Panc1 (cell line): ENCODE measurements at regions not wholly inside any gene's neighbourhood (a gene's known extent, or its start where the extent isn't known, plus 50 kb on each side); places are given as distances from the start of the nearest gene placed in this dataset.

Experiments used
- ATAC-seq: fragments of 200-7000 bp; cut with Tn5 transposase; 2 replicates; pipeline ENCODE4 v1.9.1; 2020; ENCODE audit warnings: mild to moderate bottlenecking, moderate library complexity
- BruUV-seq: library from RNA; stranded (reverse); fragments of 400-500 nt; replicated peaks from 2 replicates; lab custom pipeline; 2021; lab: Mats Ljungman, UMichigan
- CTCF ChIA-PET: fragments of 300-600 bp; sonication (Branson Sonifier 250); formaldehyde crosslinking; loops from one replicate; lab custom pipeline; 2022; ENCODE audit warnings: antibody characterized with exemption; lab: Charles Lee
- POLR2A ChIA-PET: fragments of 300-600 bp; sonication (Branson Sonifier 250); formaldehyde crosslinking; loops from one replicate; lab custom pipeline; 2022; ENCODE audit warnings: antibody characterized with exemption; lab: Charles Lee
- DNase-seq: peaks from one replicate; pipeline ENCODE4 v3.0.0-alpha.2; 2010; ENCODE audit warnings: low read depth, low spot score
- H3K27ac ChIP-seq: 2 replicates; pipeline ENCODE4 v1.5.1; 2011; ENCODE audit warnings: mild to moderate bottlenecking, low read length, inconsistent platforms
- H3K27me3 ChIP-seq: fragments of 200-500 bp; sonication (Bioruptor generic); 2 replicates; pipeline ENCODE4 v1.6.0; 2014; ENCODE audit warnings: low read length, inconsistent platforms; ENCODE audit not compliant: control insufficient read depth, insufficient read depth
- H3K36me3 ChIP-seq: fragments of 200-500 bp; sonication (Bioruptor generic); 2 replicates; pipeline ENCODE4 v1.5.1; 2014; ENCODE audit warnings: inconsistent platforms, mild to moderate bottlenecking, low read length, moderate library complexity; ENCODE audit not compliant: control insufficient read depth, insufficient read depth
- H3K4me1 ChIP-seq: 2 replicates; pipeline ENCODE4 v1.5.1; 2011; ENCODE audit warnings: inconsistent platforms, mild to moderate bottlenecking, low read length, moderate library complexity; ENCODE audit not compliant: control insufficient read depth, insufficient read depth
- H3K4me3 ChIP-seq, 2 experiments: 2 replicates each; pipeline ENCODE4 v1.5.1; 2011 to 2012; ENCODE audit warnings: low read depth in 2 of 2, low read length in 2 of 2, mild to moderate bottlenecking in 2 of 2, inconsistent platforms in 1 of 2, moderate library complexity in 1 of 2
- H3K9me3 ChIP-seq: fragments of 200-500 bp; sonication (Bioruptor generic); 2 replicates; pipeline ENCODE4 v1.5.1; 2014; ENCODE audit warnings: low read depth, mild to moderate bottlenecking, inconsistent platforms, low read length, moderate library complexity; ENCODE audit not compliant: control insufficient read depth, insufficient read depth
- CTCF ChIP-seq: fragments of 450-650 bp; IDR thresholded peaks from 2 replicates; pipeline ENCODE4 v1.5.1; 2017; ENCODE audit warnings: mild to moderate bottlenecking
- POLR2AphosphoS5 ChIP-seq: IDR thresholded peaks from 2 replicates; pipeline ENCODE4 v1.6.1; 2012; ENCODE audit warnings: mild to moderate bottlenecking, low read depth, low read length, moderate library complexity
- REST ChIP-seq, 2 experiments: IDR thresholded peaks; 2 replicates each; pipeline ENCODE4 v1.6.1; 2011 to 2012; ENCODE audit warnings: low read depth in 2 of 2, control low read depth in 1 of 2, low read length in 1 of 2, mild to moderate bottlenecking in 1 of 2, moderate library complexity in 1 of 2; ENCODE audit not compliant: insufficient read depth in 1 of 2
- SIN3A ChIP-seq: IDR thresholded peaks from 2 replicates; pipeline ENCODE4 v1.6.1; 2012; ENCODE audit warnings: low read depth, mild to moderate bottlenecking, low read length, moderate library complexity, borderline replicate concordance; ENCODE audit not compliant: insufficient read depth
- TCF7L2 ChIP-seq: IDR thresholded peaks from 2 replicates; pipeline ENCODE4 v1.6.1; 2011; ENCODE audit warnings: mild to moderate bottlenecking, low read depth, low read length, inconsistent platforms
- in situ Hi-C: cut with HindIII; loops from 2 replicates; pipeline ENCODE4 v1.10.0; 2016; ENCODE audit warnings: low sequenced_read_pairs, low pct_unique_long_range_greater_than_20kb
- intact Hi-C: fragments of 100-400 bp; cut with micrococcal nuclease; formaldehyde crosslinking; loops from one replicate; pipeline ENCODE4 v1.10.0; 2022; ENCODE audit not compliant: unreplicated experiment

GRCh38 chr1:14296795-14297194 lies 301.7 kb upstream of the KAZN start:
- H3K27me3 ChIP-seq = no peaks in the 10 kb centered on the region; the same call in 1 of the 2 replicates
- no peaks in the 10 kb centered on the region for H3K9me3 ChIP-seq
- H3K4me3 ChIP-seq = no peak overlapping the region
- ChIA-PET POLR2A (no interaction called here), CTCF (no interaction called here)
- H3K27ac ChIP-seq = no peak overlapping the region
- intact Hi-C loops = no loop called here
- DNase-seq = no peak
- H3K4me1 ChIP-seq = no peaks in the 10 kb centered on the region
- H3K36me3 ChIP-seq = no peaks in the 10 kb centered on the region
- in situ Hi-C loops = no loop called here
- no TSS peak for BruUV-seq
- TF ChIP-seq CTCF = no peak
- no peak for TF ChIP-seq REST (IDR thresholded peaks at IDR 0.05; ENCODE audit: insufficient read depth in 1 of 2, low read depth in 2 of 2, low read length in 1 of 2)
- no peak for TF ChIP-seq POLR2AphosphoS5
- no peak for TF ChIP-seq SIN3A
- no peak for TF ChIP-seq TCF7L2
- ATAC-seq = no peak

GRCh38 chr1:14297356-14297755 lies 301.1 kb upstream of the KAZN start:
- Histone ChIP-seq H3K27me3 (peaks cover 1% of the 10 kb centered on the region; the same call in 1 of the 2 replicates), H3K4me1 (no peaks in the 10 kb centered on the region), H3K4me3 (no peak overlapping the region), H3K36me3 (no peaks in the 10 kb centered on the region), H3K9me3 (no peaks in the 10 kb centered on the region), H3K27ac (no peak overlapping the region)
- TF ChIP-seq REST (IDR thresholded peaks at IDR 0.05; ENCODE audit: insufficient read depth in 1 of 2, low read depth in 2 of 2, low read length in 1 of 2) (no peak), CTCF (no peak), SIN3A (no peak), TCF7L2 (no peak), POLR2AphosphoS5 (no peak)
- in situ Hi-C loops = no loop called here
- DNase-seq (no peak), ATAC-seq (no peak)
- ChIA-PET POLR2A (no interaction called here), CTCF (no interaction called here)
- intact Hi-C loops = no loop called here
- no TSS peak for BruUV-seq
